Osteoblast (primary cell): ENCODE measurements at regions not wholly inside any gene's neighbourhood (a gene's known extent, or its start where the extent isn't known, plus 50 kb on each side); places are given as distances from the start of the nearest gene placed in this dataset.

Experiments
- DNase-seq: peaks from one replicate; pipeline ENCODE4 v3.0.0; 2011; ENCODE audit warnings: low spot score, mixed read lengths; ENCODE audit not compliant: insufficient read length; ENCODE audit errors: missing footprints
- H2AFZ ChIP-seq: 2 replicates; pipeline ENCODE4 v1.6.0; 2011; ENCODE audit warnings: mild to moderate bottlenecking, low read length
- H3K27ac ChIP-seq: 2 replicates; pipeline ENCODE4 v1.5.1; 2011; ENCODE audit warnings: mild to moderate bottlenecking, low read depth, low read length, moderate library complexity
- H3K27me3 ChIP-seq: 2 replicates; pipeline ENCODE4 v1.6.0; 2012; ENCODE audit warnings: mild to moderate bottlenecking, control low read depth, inconsistent platforms, low read length, moderate library complexity; ENCODE audit not compliant: insufficient read depth
- H3K36me3 ChIP-seq: 2 replicates; pipeline ENCODE4 v1.5.1; 2011; ENCODE audit warnings: mild to moderate bottlenecking, low read length, control low read depth, moderate library complexity; ENCODE audit not compliant: insufficient read depth
- H3K4me1 ChIP-seq: 2 replicates; pipeline ENCODE4 v1.5.1; 2011; ENCODE audit warnings: mild to moderate bottlenecking, low read length, control low read depth, moderate library complexity; ENCODE audit not compliant: insufficient read depth
- H3K4me2 ChIP-seq: 2 replicates; pipeline ENCODE4 v1.6.0; 2011; ENCODE audit warnings: mild to moderate bottlenecking, low read length; ENCODE audit not compliant: insufficient read depth
- H3K4me3 ChIP-seq: fragments of 200-600 bp; sonication (generic); 3 replicates; pipeline ENCODE4 v1.5.1; 2012; ENCODE audit warnings: mild to moderate bottlenecking, low read length, inconsistent platforms; ENCODE audit not compliant: insufficient read depth
- H3K79me2 ChIP-seq: 2 replicates; pipeline ENCODE4 v1.6.0; 2012; ENCODE audit warnings: mild to moderate bottlenecking, low read length, control low read depth, inconsistent platforms; ENCODE audit not compliant: insufficient read depth
- H3K9me3 ChIP-seq: 2 replicates; pipeline ENCODE4 v1.5.1; 2011; ENCODE audit warnings: low read depth, low read length, control low read depth
- H4K20me1 ChIP-seq: 2 replicates; pipeline ENCODE4 v1.6.0; 2012; ENCODE audit warnings: mild to moderate bottlenecking, low read length, control low read depth; ENCODE audit not compliant: insufficient read depth
- TF ChIP-seq, protein P1 (sequence below): IDR thresholded peaks from 2 replicates; pipeline ENCODE4 v1.5.1; 2011; ENCODE audit warnings: mild to moderate bottlenecking, low read depth, low read length, moderate library complexity; ENCODE audit errors: extremely low read depth

DNA sequence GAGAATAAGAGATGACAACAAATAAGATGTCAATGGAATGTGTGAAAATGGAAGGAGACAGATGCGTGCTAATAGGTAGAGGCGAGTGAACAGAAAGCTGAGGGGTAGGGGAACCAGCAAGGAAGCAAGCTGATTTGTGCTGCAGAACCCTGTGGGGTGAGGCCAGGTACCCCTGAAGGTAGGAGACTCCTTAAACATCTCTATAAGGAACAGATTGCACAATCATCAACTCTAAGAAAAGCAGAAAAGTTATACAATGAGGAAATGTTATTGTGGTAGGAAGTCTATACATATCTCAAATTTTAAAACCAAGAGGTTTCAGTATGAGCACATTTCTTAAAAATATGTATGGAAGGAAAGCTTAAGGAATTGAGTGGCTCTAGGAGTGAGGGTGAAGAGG, 315.0 kb upstream of the TPM1 start:
- no peaks in the 10 kb centered on the region for H4K20me1 ChIP-seq
- H2AFZ ChIP-seq = no peak overlapping the region
- no peaks in the 10 kb centered on the region for H3K36me3 ChIP-seq
- H3K4me3 ChIP-seq = no peak overlapping the region
- no peaks in the 10 kb centered on the region for H3K4me1 ChIP-seq
- H3K27me3 ChIP-seq = no peaks in the 10 kb centered on the region
- no peak overlapping the region for H3K27ac ChIP-seq
- TF ChIP-seq, protein P1, sequence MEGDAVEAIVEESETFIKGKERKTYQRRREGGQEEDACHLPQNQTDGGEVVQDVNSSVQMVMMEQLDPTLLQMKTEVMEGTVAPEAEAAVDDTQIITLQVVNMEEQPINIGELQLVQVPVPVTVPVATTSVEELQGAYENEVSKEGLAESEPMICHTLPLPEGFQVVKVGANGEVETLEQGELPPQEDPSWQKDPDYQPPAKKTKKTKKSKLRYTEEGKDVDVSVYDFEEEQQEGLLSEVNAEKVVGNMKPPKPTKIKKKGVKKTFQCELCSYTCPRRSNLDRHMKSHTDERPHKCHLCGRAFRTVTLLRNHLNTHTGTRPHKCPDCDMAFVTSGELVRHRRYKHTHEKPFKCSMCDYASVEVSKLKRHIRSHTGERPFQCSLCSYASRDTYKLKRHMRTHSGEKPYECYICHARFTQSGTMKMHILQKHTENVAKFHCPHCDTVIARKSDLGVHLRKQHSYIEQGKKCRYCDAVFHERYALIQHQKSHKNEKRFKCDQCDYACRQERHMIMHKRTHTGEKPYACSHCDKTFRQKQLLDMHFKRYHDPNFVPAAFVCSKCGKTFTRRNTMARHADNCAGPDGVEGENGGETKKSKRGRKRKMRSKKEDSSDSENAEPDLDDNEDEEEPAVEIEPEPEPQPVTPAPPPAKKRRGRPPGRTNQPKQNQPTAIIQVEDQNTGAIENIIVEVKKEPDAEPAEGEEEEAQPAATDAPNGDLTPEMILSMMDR = no peak
- H3K4me2 ChIP-seq = no peak overlapping the region
- H3K9me3 ChIP-seq = no peaks in the 10 kb centered on the region
- DNase-seq = no peak
- no peaks in the 10 kb centered on the region for H3K79me2 ChIP-seq

DNA sequence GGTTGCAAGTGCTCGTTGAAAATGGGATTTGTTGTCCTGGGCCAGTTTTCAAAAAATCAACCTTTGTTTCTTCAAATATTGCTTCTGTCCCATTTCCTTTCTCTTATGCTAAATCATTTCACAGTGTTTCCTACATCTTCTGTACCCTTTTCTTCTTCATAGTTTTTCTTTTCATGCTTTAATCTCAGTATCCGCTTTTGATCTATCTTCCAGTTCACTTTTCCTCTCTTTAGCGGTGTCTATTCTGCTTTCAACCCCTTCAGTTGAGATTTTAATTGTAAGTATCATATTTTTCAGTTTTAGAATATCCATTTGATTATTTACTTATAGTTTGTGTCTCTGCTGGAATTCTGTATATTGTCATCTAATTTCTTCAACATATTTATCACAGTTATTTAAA, 311.7 kb upstream of the TPM1 start:
- TF ChIP-seq, protein P1 = no peak
- Histone ChIP-seq H3K27ac (no peak overlapping the region), H3K27me3 (no peaks in the 10 kb centered on the region), H4K20me1 (no peaks in the 10 kb centered on the region), H3K79me2 (no peaks in the 10 kb centered on the region), H3K4me2 (no peak overlapping the region), H3K4me1 (no peaks in the 10 kb centered on the region), H3K9me3 (no peaks in the 10 kb centered on the region), H3K36me3 (no peaks in the 10 kb centered on the region), H3K4me3 (no peak overlapping the region), H2AFZ (no peak overlapping the region)
- DNase-seq = no peak

DNA sequence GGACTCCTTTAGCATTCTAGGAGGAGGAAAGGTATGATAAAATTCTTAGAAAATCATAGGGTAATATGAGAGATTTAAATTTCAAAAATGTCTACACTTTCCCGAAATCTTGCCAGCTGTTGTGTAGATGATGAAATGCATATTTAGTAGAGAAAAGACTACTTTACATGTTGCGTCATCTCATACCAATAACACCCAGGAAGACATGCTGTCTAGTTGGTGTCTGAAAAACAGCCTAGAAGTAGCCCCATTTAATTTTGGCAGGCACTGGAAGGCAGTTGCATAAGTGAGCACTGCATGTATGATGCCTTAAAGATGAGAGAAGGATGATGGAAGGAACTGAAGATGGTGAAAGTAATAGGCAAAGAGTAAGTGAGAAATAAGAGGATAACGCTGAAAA, 310.5 kb upstream of the TPM1 start:
- TF ChIP-seq, protein P1 = no peak
- H3K36me3 ChIP-seq = no peaks in the 10 kb centered on the region
- H3K4me2 ChIP-seq = no peak overlapping the region
- H3K4me1 ChIP-seq = no peaks in the 10 kb centered on the region
- DNase-seq = no peak
- no peak overlapping the region for H2AFZ ChIP-seq
- H4K20me1 ChIP-seq = no peaks in the 10 kb centered on the region
- no peaks in the 10 kb centered on the region for H3K9me3 ChIP-seq
- H3K27ac ChIP-seq = no peak overlapping the region
- H3K4me3 ChIP-seq = no peak overlapping the region
- no peaks in the 10 kb centered on the region for H3K27me3 ChIP-seq
- no peaks in the 10 kb centered on the region for H3K79me2 ChIP-seq

DNA sequence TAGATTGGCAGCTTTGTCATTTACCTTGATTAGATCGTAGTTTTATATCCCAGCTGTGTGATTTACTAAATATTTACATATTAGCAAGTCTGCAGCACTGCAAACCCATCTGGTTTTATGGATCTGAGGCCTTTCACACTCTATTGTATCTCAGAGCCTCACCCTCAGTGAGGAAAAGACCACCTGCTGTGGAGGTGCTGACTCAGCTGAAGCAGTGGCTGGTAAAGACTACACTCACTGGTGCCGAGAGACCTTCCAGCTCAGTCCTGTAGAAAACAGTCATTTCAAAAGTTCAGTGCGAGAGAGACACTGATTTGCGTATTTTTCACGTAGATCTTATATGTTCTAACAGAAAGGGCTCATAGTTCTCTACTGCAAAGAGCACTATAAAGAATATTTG, 307.8 kb upstream of the TPM1 start:
- peaks cover 7% of the 10 kb centered on the region for H3K36me3 ChIP-seq
- no peak for DNase-seq
- no peak overlapping the region for H2AFZ ChIP-seq
- H3K27ac ChIP-seq = no peak overlapping the region
- no peaks in the 10 kb centered on the region for H3K9me3 ChIP-seq
- no peak overlapping the region for H3K4me2 ChIP-seq
- TF ChIP-seq, protein P1 = no peak
- peaks cover 12% of the 10 kb centered on the region for H3K4me1 ChIP-seq
- no peaks in the 10 kb centered on the region for H4K20me1 ChIP-seq
- H3K4me3 ChIP-seq = no peak overlapping the region
- H3K79me2 ChIP-seq = no peaks in the 10 kb centered on the region
- no peaks in the 10 kb centered on the region for H3K27me3 ChIP-seq
